ENCODE measurements at regions not wholly inside any gene's neighbourhood (a gene's known extent, or its start where the extent isn't known, plus 50 kb on each side); places are given as distances from the start of the nearest gene placed in this dataset.

- TF ChIP-seq CTCF (conservative IDR thresholded peaks at IDR 0.05; ENCODE audit: low read depth, low read length), result no peak
- no peak for TF ChIP-seq EZH2 (IDR thresholded peaks at IDR 0.05; ENCODE audit: low read length, unreplicated experiment)
- no peak for TF ChIP-seq EZH2phosphoT487 (IDR thresholded peaks at IDR 0.05; ENCODE audit: borderline replicate concordance, low read length)
Measured at GRCh38 chr5:126044931-126045565, 378.2 kb upstream of the GRAMD2B start.
